Type B pancreatic cell (in vitro differentiated cells): ENCODE measurements at regions not wholly inside any gene's neighbourhood (a gene's known extent, or its start where the extent isn't known, plus 50 kb on each side); places are given as distances from the start of the nearest gene placed in this dataset.
A peak's percentile ranks its signal among the peaks of the same experiment; 100 is the strongest.

ENCODE experiments used
- DNase-seq: peaks from one replicate; pipeline ENCODE4 v3.0.0; 2021; ENCODE audit warnings: mixed read lengths; ENCODE audit not compliant: unreplicated experiment; ENCODE audit errors: extremely low spot score
- H3K27ac Mint-ChIP-seq: 2 replicates; pipeline ENCODE4 v1.8.0; 2021; ENCODE audit warnings: mild to moderate bottlenecking, mixed read lengths
- H3K27me3 Mint-ChIP-seq: 2 replicates; pipeline ENCODE4 v1.8.0; 2021; ENCODE audit warnings: mixed read lengths
- H3K36me3 Mint-ChIP-seq: 2 replicates; pipeline ENCODE4 v1.8.0; 2021; ENCODE audit warnings: mixed read lengths
- H3K4me1 Mint-ChIP-seq: one replicate; pipeline ENCODE4 v1.8.0; 2021; ENCODE audit warnings: mixed read lengths; ENCODE audit not compliant: unreplicated experiment
- H3K4me3 Mint-ChIP-seq: 2 replicates; pipeline ENCODE4 v1.8.0; 2021; ENCODE audit warnings: mild to moderate bottlenecking, mixed read lengths
- H3K9me3 Mint-ChIP-seq: 2 replicates; pipeline ENCODE4 v1.8.0; 2021; ENCODE audit warnings: mixed read lengths
- CTCF ChIP-seq: fragments of 200-600 bp; sonication (generic); conservative IDR thresholded peaks from 2 replicates; pipeline ENCODE4 v1.5.0; 2021; ENCODE audit warnings: antibody characterized with exemption, mild to moderate bottlenecking

GRCh38 chr16:87067836-87068761 is 249.1 kb downstream of the C16orf95 start:
- H3K9me3 Mint-ChIP-seq, result no peaks in the 10 kb centered on the region
- H3K36me3 Mint-ChIP-seq, result no peaks in the 10 kb centered on the region
- no peak overlapping the region for H3K4me3 Mint-ChIP-seq
- peaks cover 38% of the 10 kb centered on the region for H3K27me3 Mint-ChIP-seq
- DNase-seq, result peak; percentile 43
- H3K4me1 Mint-ChIP-seq, result peaks cover 32% of the 10 kb centered on the region
- no peak for TF ChIP-seq CTCF
- H3K27ac Mint-ChIP-seq, result peak overlapping the region; percentile 62

GRCh38 chr16:87068762-87069150 is 248.4 kb downstream of the C16orf95 start:
- Mint-ChIP-seq H3K4me1 (peaks cover 29% of the 10 kb centered on the region), H3K4me3 (no peak overlapping the region), H3K27me3 (peaks cover 35% of the 10 kb centered on the region), H3K36me3 (no peaks in the 10 kb centered on the region), H3K9me3 (no peaks in the 10 kb centered on the region), H3K27ac (no peak overlapping the region)
- TF ChIP-seq CTCF, result no peak
- DNase-seq, result peak; percentile 55

- Mint-ChIP-seq H3K36me3 (no peaks in the 10 kb centered on the region), H3K4me3 (no peak overlapping the region), H3K4me1 (peaks cover 24% of the 10 kb centered on the region), H3K27ac (no peak overlapping the region), H3K27me3 (peaks cover 21% of the 10 kb centered on the region), H3K9me3 (no peaks in the 10 kb centered on the region)
- DNase-seq, result no peak
- no peak for TF ChIP-seq CTCF
Measured at GRCh38 chr16:87070657-87071056, 246.5 kb downstream of the C16orf95 start.

GRCh38 chr16:87072101-87072500 is 245.1 kb downstream of the C16orf95 start:
- TF ChIP-seq CTCF, result no peak
- H3K4me1 Mint-ChIP-seq, result peaks cover 19% of the 10 kb centered on the region
- no peaks in the 10 kb centered on the region for H3K36me3 Mint-ChIP-seq
- no peak overlapping the region for H3K27ac Mint-ChIP-seq
- no peak overlapping the region for H3K4me3 Mint-ChIP-seq
- DNase-seq, result no peak
- no peaks in the 10 kb centered on the region for H3K9me3 Mint-ChIP-seq
- peaks cover 23% of the 10 kb centered on the region for H3K27me3 Mint-ChIP-seq

- no peak for TF ChIP-seq CTCF
- Mint-ChIP-seq H3K27ac (no peak overlapping the region), H3K36me3 (no peaks in the 10 kb centered on the region), H3K27me3 (peaks cover 17% of the 10 kb centered on the region), H3K9me3 (peaks cover 12% of the 10 kb centered on the region), H3K4me3 (no peak overlapping the region), H3K4me1 (peaks cover 11% of the 10 kb centered on the region)
- DNase-seq, result peak; percentile 40
Measured at GRCh38 chr16:87074641-87075318, 242.4 kb downstream of the C16orf95 start.
